ENCODE measurements at regions not wholly inside any gene's neighbourhood (a gene's known extent, or its start where the extent isn't known, plus 50 kb on each side); places are given as distances from the start of the nearest gene placed in this dataset.

- 50% methylated on average over 1 of the region's 2 CpGs for WGBS (ENCODE audit: insufficient coverage)
- no peaks in the 10 kb centered on the region for H3K9me3 ChIP-seq (replicated peaks; ENCODE audit: control insufficient read depth, low read depth, low read length)
- no peak overlapping the region for H3K4me3 ChIP-seq (ENCODE audit: low read length)
- no peaks in the 10 kb centered on the region for H3K36me3 ChIP-seq (ENCODE audit: control insufficient read depth, insufficient read depth, low read length)
- H3K4me1 ChIP-seq (ENCODE audit: control insufficient read depth, insufficient read depth, low read length), result peaks cover 3% of the 10 kb centered on the region
- peaks cover 3% of the 10 kb centered on the region for H3K27me3 ChIP-seq (ENCODE audit: control insufficient read depth, insufficient read depth, low read length)
- H3K27ac ChIP-seq (ENCODE audit: low read length), result no peak overlapping the region
- DNase-seq, result no peak
Measured at GRCh38 chr1:181255270-181255929, 166.9 kb downstream of the IER5 start.

- Histone ChIP-seq H3K9me3 (replicated peaks; ENCODE audit: control insufficient read depth, low read depth, low read length) (no peaks in the 10 kb centered on the region), H3K27me3 (ENCODE audit: control insufficient read depth, insufficient read depth, low read length) (peaks cover 3% of the 10 kb centered on the region), H3K4me1 (ENCODE audit: control insufficient read depth, insufficient read depth, low read length) (no peaks in the 10 kb centered on the region), H3K36me3 (ENCODE audit: control insufficient read depth, insufficient read depth, low read length) (no peaks in the 10 kb centered on the region), H3K27ac (ENCODE audit: low read length) (no peak overlapping the region), H3K4me3 (ENCODE audit: low read length) (no peak overlapping the region)
- no peak for DNase-seq
- WGBS (ENCODE audit: insufficient coverage), result 59% methylated on average over 5 of the region's 5 CpGs
Measured at GRCh38 chr1:181257117-181257516, 168.6 kb downstream of the IER5 start.

GRCh38 chr1:181259026-181259745 is 170.7 kb downstream of the IER5 start:
- no peak for DNase-seq
- 86% methylated on average over 1 of the region's 5 CpGs for WGBS (ENCODE audit: insufficient coverage)

GRCh38 chr1:181260271-181260670 is 171.8 kb downstream of the IER5 start:
- no peak overlapping the region for H3K4me3 ChIP-seq (ENCODE audit: low read length)
- no peaks in the 10 kb centered on the region for H3K4me1 ChIP-seq (ENCODE audit: control insufficient read depth, insufficient read depth, low read length)
- peaks cover 3% of the 10 kb centered on the region for H3K27me3 ChIP-seq (ENCODE audit: control insufficient read depth, insufficient read depth, low read length)
- no peak for DNase-seq
- no peaks in the 10 kb centered on the region for H3K9me3 ChIP-seq (replicated peaks; ENCODE audit: control insufficient read depth, low read depth, low read length)
- no peak overlapping the region for H3K27ac ChIP-seq (ENCODE audit: low read length)
- no peaks in the 10 kb centered on the region for H3K36me3 ChIP-seq (ENCODE audit: control insufficient read depth, insufficient read depth, low read length)
- 88% methylated on average over 3 of the region's 3 CpGs for WGBS (ENCODE audit: insufficient coverage)

More at GRCh38 chr1:181259026-181259745, 170.7 kb downstream of the IER5 start:
- Histone ChIP-seq H3K4me1 (ENCODE audit: control insufficient read depth, insufficient read depth, low read length) (no peaks in the 10 kb centered on the region), H3K9me3 (replicated peaks; ENCODE audit: control insufficient read depth, low read depth, low read length) (no peaks in the 10 kb centered on the region), H3K27me3 (ENCODE audit: control insufficient read depth, insufficient read depth, low read length) (peaks cover 3% of the 10 kb centered on the region), H3K4me3 (ENCODE audit: low read length) (no peak overlapping the region), H3K36me3 (ENCODE audit: control insufficient read depth, insufficient read depth, low read length) (no peaks in the 10 kb centered on the region), H3K27ac (ENCODE audit: low read length) (no peak overlapping the region)

- WGBS (ENCODE audit: insufficient coverage), result 92% methylated on average over 1 of the region's 1 CpG
- no peaks in the 10 kb centered on the region for H3K9me3 ChIP-seq (replicated peaks; ENCODE audit: control insufficient read depth, low read depth, low read length)
- no peak overlapping the region for H3K27ac ChIP-seq (ENCODE audit: low read length)
- H3K4me1 ChIP-seq (ENCODE audit: control insufficient read depth, insufficient read depth, low read length), result no peaks in the 10 kb centered on the region
- no peak for DNase-seq
- H3K4me3 ChIP-seq (ENCODE audit: low read length), result no peak overlapping the region
- H3K36me3 ChIP-seq (ENCODE audit: control insufficient read depth, insufficient read depth, low read length), result no peaks in the 10 kb centered on the region
- H3K27me3 ChIP-seq (ENCODE audit: control insufficient read depth, insufficient read depth, low read length), result peaks cover 3% of the 10 kb centered on the region
Measured at GRCh38 chr1:181260994-181261393, 172.5 kb downstream of the IER5 start.

- H3K27ac ChIP-seq (ENCODE audit: low read length), result no peak overlapping the region
- WGBS (ENCODE audit: insufficient coverage), result no CpG with 5 or more reads among the region's 1 CpG
- no peaks in the 10 kb centered on the region for H3K4me1 ChIP-seq (ENCODE audit: control insufficient read depth, insufficient read depth, low read length)
- H3K27me3 ChIP-seq (ENCODE audit: control insufficient read depth, insufficient read depth, low read length), result peaks cover 3% of the 10 kb centered on the region
- no peak overlapping the region for H3K4me3 ChIP-seq (ENCODE audit: low read length)
- H3K36me3 ChIP-seq (ENCODE audit: control insufficient read depth, insufficient read depth, low read length), result no peaks in the 10 kb centered on the region
- no peaks in the 10 kb centered on the region for H3K9me3 ChIP-seq (replicated peaks; ENCODE audit: control insufficient read depth, low read depth, low read length)
- DNase-seq, result no peak
Measured at GRCh38 chr1:181262069-181262468, 173.6 kb downstream of the IER5 start.

- Histone ChIP-seq H3K27ac (ENCODE audit: low read length) (no peak overlapping the region), H3K36me3 (ENCODE audit: control insufficient read depth, insufficient read depth, low read length) (no peaks in the 10 kb centered on the region), H3K9me3 (replicated peaks; ENCODE audit: control insufficient read depth, low read depth, low read length) (no peaks in the 10 kb centered on the region), H3K27me3 (ENCODE audit: control insufficient read depth, insufficient read depth, low read length) (no peaks in the 10 kb centered on the region), H3K4me3 (ENCODE audit: low read length) (no peak overlapping the region), H3K4me1 (ENCODE audit: control insufficient read depth, insufficient read depth, low read length) (no peaks in the 10 kb centered on the region)
- WGBS (ENCODE audit: insufficient coverage), result 92% methylated on average over 2 of the region's 2 CpGs
- DNase-seq, result no peak
Measured at GRCh38 chr1:181263444-181263843, 174.9 kb downstream of the IER5 start.

GRCh38 chr1:181264821-181265220 is 176.3 kb downstream of the IER5 start:
- no peak overlapping the region for H3K27ac ChIP-seq (ENCODE audit: low read length)

GRCh38 chr1:181284978-181285377 is 196.5 kb downstream of the IER5 start:
- Histone ChIP-seq H3K9me3 (replicated peaks; ENCODE audit: control insufficient read depth, low read depth, low read length) (peaks cover 8% of the 10 kb centered on the region), H3K36me3 (ENCODE audit: control insufficient read depth, insufficient read depth, low read length) (no peaks in the 10 kb centered on the region), H3K4me3 (ENCODE audit: low read length) (no peak overlapping the region), H3K27me3 (ENCODE audit: control insufficient read depth, insufficient read depth, low read length) (no peaks in the 10 kb centered on the region), H3K4me1 (ENCODE audit: control insufficient read depth, insufficient read depth, low read length) (no peaks in the 10 kb centered on the region), H3K27ac (ENCODE audit: low read length) (no peak overlapping the region)
- no peak for DNase-seq

More at GRCh38 chr1:181264821-181265220, 176.3 kb downstream of the IER5 start:
- WGBS (ENCODE audit: insufficient coverage), result no CpG with 5 or more reads among the region's 3 CpGs
- Histone ChIP-seq H3K36me3 (ENCODE audit: control insufficient read depth, insufficient read depth, low read length) (no peaks in the 10 kb centered on the region), H3K4me3 (ENCODE audit: low read length) (no peak overlapping the region), H3K27me3 (ENCODE audit: control insufficient read depth, insufficient read depth, low read length) (no peaks in the 10 kb centered on the region), H3K9me3 (replicated peaks; ENCODE audit: control insufficient read depth, low read depth, low read length) (no peaks in the 10 kb centered on the region), H3K4me1 (ENCODE audit: control insufficient read depth, insufficient read depth, low read length) (no peaks in the 10 kb centered on the region)
- no peak for DNase-seq

GRCh38 chr1:181295217-181295616 is 188.1 kb upstream of the CACNA1E start:
- Histone ChIP-seq H3K9me3 (replicated peaks; ENCODE audit: control insufficient read depth, low read depth, low read length) (no peaks in the 10 kb centered on the region), H3K27ac (ENCODE audit: low read length) (no peak overlapping the region), H3K27me3 (ENCODE audit: control insufficient read depth, insufficient read depth, low read length) (no peaks in the 10 kb centered on the region), H3K36me3 (ENCODE audit: control insufficient read depth, insufficient read depth, low read length) (no peaks in the 10 kb centered on the region), H3K4me3 (ENCODE audit: low read length) (no peak overlapping the region), H3K4me1 (ENCODE audit: control insufficient read depth, insufficient read depth, low read length) (no peaks in the 10 kb centered on the region)
- no peak for DNase-seq
- whole genome bisulfite sequencing (ENCODE audit: insufficient coverage), result 88% methylated on average over 3 of the region's 3 CpGs
